Mucosa of descending colon (tissue), 3 donors: ENCODE measurements at regions not wholly inside any gene's neighbourhood (a gene's known extent, or its start where the extent isn't known, plus 50 kb on each side); places are given as distances from the start of the nearest gene placed in this dataset.

Experiments used
- ATAC-seq: fragments of 200-7000 bp; cut with Tn5 transposase; one replicate; pipeline ENCODE4 v1.9.1; 2020; ENCODE audit warnings: mild to moderate bottlenecking, moderate library complexity
- DNase-seq, 3 donors: peaks; one replicate each; pipeline ENCODE4 v3.0.0-alpha.2; 2020
- H3K36me3 ChIP-seq: fragments of 200-600 bp; one replicate; pipeline ENCODE4 v1.8.0; 2021; ENCODE audit warnings: low read depth, mild to moderate bottlenecking
- H3K4me1 ChIP-seq: fragments of 200-600 bp; one replicate; pipeline ENCODE4 v1.8.0; 2021; ENCODE audit warnings: low read depth, mild to moderate bottlenecking
- H3K4me3 ChIP-seq: fragments of 200-600 bp; one replicate; pipeline ENCODE4 v1.8.0; 2021; ENCODE audit warnings: mild to moderate bottlenecking
- H3K9me3 ChIP-seq: fragments of 200-600 bp; one replicate; pipeline ENCODE4 v1.8.0; 2021; ENCODE audit warnings: mild to moderate bottlenecking
- CTCF ChIP-seq: fragments of 200-600 bp; IDR thresholded peaks from one replicate; pipeline ENCODE4 v1.8.0; 2022; ENCODE audit warnings: antibody characterized with exemption, mild to moderate bottlenecking
- intact Hi-C, 2 donors: fragments of 100-400 bp; cut with DNase I in 1 of 2; cut with micrococcal nuclease in 1 of 2; formaldehyde crosslinking; loops; one replicate each; pipeline versions ENCODE4 v1.11.0 to v1.11.1; 2022; cut with DNase I, micrococcal nuclease
- donor health status: DM: no; HTN: no; CAD: no; lungs with moderate emphysema.
- donor health status: DM: no; HTN: no; CAD: no.
- donor health status: DM: no; HTN: yes; CAD: no.

- TF ChIP-seq CTCF, result no peak
- Histone ChIP-seq H3K4me3 (no peak overlapping the region), H3K9me3 (no peaks in the 10 kb centered on the region), H3K36me3 (no peaks in the 10 kb centered on the region), H3K4me1 (no peaks in the 10 kb centered on the region)
- ATAC-seq (no peak), DNase-seq (no peak)
- intact Hi-C loops, result no loop called here
Measured at GRCh38 chr9:2492161-2492560, 129.4 kb upstream of the VLDLR start.

GRCh38 chr9:2493109-2493508, 128.5 kb upstream of the VLDLR start:
- no peak for DNase-seq
- H3K36me3 ChIP-seq, result no peaks in the 10 kb centered on the region
- no peaks in the 10 kb centered on the region for H3K4me1 ChIP-seq
- no peak for ATAC-seq
- intact Hi-C loops, result no loop called here
- H3K4me3 ChIP-seq, result no peak overlapping the region
- no peak for TF ChIP-seq CTCF
- no peaks in the 10 kb centered on the region for H3K9me3 ChIP-seq

GRCh38 chr9:2493529-2493928, 128.1 kb upstream of the VLDLR start:
- Histone ChIP-seq H3K9me3 (no peaks in the 10 kb centered on the region), H3K4me1 (no peaks in the 10 kb centered on the region), H3K36me3 (no peaks in the 10 kb centered on the region), H3K4me3 (no peak overlapping the region)
- DNase-seq (no peak), ATAC-seq (peak; percentile 54)
- intact Hi-C loops, result no loop called here
- TF ChIP-seq CTCF, result no peak

- Histone ChIP-seq H3K4me1 (no peaks in the 10 kb centered on the region), H3K36me3 (no peaks in the 10 kb centered on the region), H3K9me3 (no peaks in the 10 kb centered on the region), H3K4me3 (no peak overlapping the region)
- DNase-seq (no peak), ATAC-seq (peak; percentile 29)
- TF ChIP-seq CTCF, result no peak
- intact Hi-C loops, result no loop called here
Measured at GRCh38 chr9:2494562-2494961, 127.0 kb upstream of the VLDLR start.

- Histone ChIP-seq H3K4me3 (no peak overlapping the region), H3K4me1 (no peaks in the 10 kb centered on the region), H3K36me3 (no peaks in the 10 kb centered on the region), H3K9me3 (no peaks in the 10 kb centered on the region)
- intact Hi-C loops, result no loop called here
- no peak for TF ChIP-seq CTCF
- no peak for ATAC-seq
- DNase-seq, result no peak
Measured at GRCh38 chr9:2495221-2496005, 126.2 kb upstream of the VLDLR start.
